Gastrocnemius medialis (tissue), 4 donors: ENCODE measurements at regions not wholly inside any gene's neighbourhood (a gene's known extent, or its start where the extent isn't known, plus 50 kb on each side); places are given as distances from the start of the nearest gene placed in this dataset.

Experiments
- ATAC-seq, 2 donors: fragments of 150-250 bp; one replicate each; pipeline ENCODE4 v1.9.1; 2016
- DNase-seq, 2 donors: peaks; one replicate each; pipeline ENCODE4 v3.0.0-alpha.2; 2019
- H3K27ac ChIP-seq, 4 donors: fragments of 200-600 bp; sonication (generic); 1 replicate in 1 of 4; 2 replicates in 3 of 4; pipeline ENCODE4 v1.5.1; 2016 to 2018; ENCODE audit warnings: mild to moderate bottlenecking in 2 of 4, moderate library complexity in 1 of 4
- H3K27me3 ChIP-seq, 3 donors: fragments of 200-600 bp; sonication (generic) in 2 of 3; 1 replicate in 1 of 3; 2 replicates in 2 of 3; pipeline versions ENCODE4 v1.5.1 to v1.6.0; 2016 to 2019; ENCODE audit warnings: mild to moderate bottlenecking in 1 of 3, moderate library complexity in 1 of 3
- H3K36me3 ChIP-seq, 2 donors: fragments of 200-600 bp; sonication (generic) in 1 of 2; one replicate each; pipeline ENCODE4 v1.5.1; 2017 to 2018
- H3K4me1 ChIP-seq, 2 donors: fragments of 200-600 bp; sonication (generic) in 1 of 2; one replicate each; pipeline ENCODE4 v1.5.1; 2016 to 2017; ENCODE audit warnings: mild to moderate bottlenecking in 2 of 2
- H3K4me3 ChIP-seq, 4 donors: fragments of 200-600 bp; sonication (generic) in 3 of 4; 1 replicate in 1 of 4; 2 replicates in 3 of 4; pipeline ENCODE4 v1.5.1; 2016 to 2019; ENCODE audit warnings: mild to moderate bottlenecking in 2 of 4
- H3K9me3 ChIP-seq, 3 donors: fragments of 200-600 bp; sonication (generic) in 2 of 3; 1 replicate in 1 of 3; 2 replicates in 2 of 3; pipeline ENCODE4 v1.5.1; 2016 to 2019
- CTCF ChIP-seq, 5 experiments: fragments of 450-650 bp in 3 of 5; fragments of 200-600 bp in 2 of 5; sonication (generic) in 2 of 5; IDR thresholded peaks in 4 of 5; conservative IDR thresholded peaks in 1 of 5; 1 replicate in 4 of 5; 2 replicates in 1 of 5; pipeline ENCODE4 v1.5.1; 2016 to 2019; ENCODE audit warnings: antibody characterized with exemption in 5 of 5, mild to moderate bottlenecking in 3 of 5, moderate library complexity in 3 of 5
- POLR2A ChIP-seq, 2 donors: fragments of 450-650 bp; IDR thresholded peaks; one replicate each; pipeline ENCODE4 v1.6.1; 2017; ENCODE audit warnings: antibody characterized with exemption in 2 of 2, mild to moderate bottlenecking in 2 of 2, moderate library complexity in 2 of 2
- in situ Hi-C, 4 donors: fragments of 200-750 bp; cut with MboI; loops; one replicate each; pipeline versions ENCODE4 v1.15.0 to v1.8.0; 2017; ENCODE audit warnings: low sequenced_read_pairs in 4 of 4
- intact Hi-C: fragments of 100-400 bp; cut with DNase I; formaldehyde crosslinking; loops from one replicate; pipeline ENCODE4 v1.15.1; 2023; ENCODE audit warnings: low total_unique reads

GRCh38 chr4:56757821-56758411, 63.6 kb downstream of the SPINK2 start:
- intact Hi-C loops (no loop called here), in situ Hi-C loops (no loop called here)
- no peak for ATAC-seq
- Histone ChIP-seq H3K4me3 (no peak overlapping the region), H3K27ac (peak overlapping the region in 1 of 4 donors; percentile 22), H3K27me3 (no peaks in the 10 kb centered on the region), H3K36me3 (no peaks in the 10 kb centered on the region), H3K4me1 (no peaks in the 10 kb centered on the region), H3K9me3 (no peaks in the 10 kb centered on the region)
- DNase-seq, result peak in 1 of 2 donors; percentile 17
- no peak for TF ChIP-seq POLR2A (IDR thresholded peaks at IDR 0.05)
- no peak for TF ChIP-seq CTCF (IDR thresholded peaks at IDR 0.05 in 4 of 5, conservative IDR thresholded peaks at IDR 0.05 in 1 of 5)

GRCh38 chr4:56757261-56757746, 64.2 kb downstream of the SPINK2 start:
- DNase-seq (no peak), ATAC-seq (no peak)
- Histone ChIP-seq H3K27me3 (no peaks in the 10 kb centered on the region), H3K36me3 (no peaks in the 10 kb centered on the region), H3K27ac (peak overlapping the region in 1 of 4 donors; percentile 22), H3K9me3 (no peaks in the 10 kb centered on the region), H3K4me3 (no peak overlapping the region), H3K4me1 (no peaks in the 10 kb centered on the region)
- TF ChIP-seq CTCF (IDR thresholded peaks at IDR 0.05 in 4 of 5, conservative IDR thresholded peaks at IDR 0.05 in 1 of 5) (no peak), POLR2A (IDR thresholded peaks at IDR 0.05) (no peak)
- in situ Hi-C loops, result no loop called here
- intact Hi-C loops, result no loop called here

- Histone ChIP-seq H3K4me1 (no peaks in the 10 kb centered on the region), H3K9me3 (no peaks in the 10 kb centered on the region), H3K36me3 (no peaks in the 10 kb centered on the region), H3K4me3 (no peak overlapping the region), H3K27me3 (no peaks in the 10 kb centered on the region), H3K27ac (no peak overlapping the region)
- in situ Hi-C loops, result no loop called here
- DNase-seq, result no peak
- intact Hi-C loops, result no loop called here
- no peak for ATAC-seq
- TF ChIP-seq CTCF (IDR thresholded peaks at IDR 0.05 in 4 of 5, conservative IDR thresholded peaks at IDR 0.05 in 1 of 5), result no peak
- TF ChIP-seq POLR2A (IDR thresholded peaks at IDR 0.05), result no peak
Measured at GRCh38 chr4:56755901-56756300, 65.6 kb downstream of the SPINK2 start.

GRCh38 chr4:56752985-56753384, 68.5 kb downstream of the SPINK2 start:
- no peak overlapping the region for H3K27ac ChIP-seq
- DNase-seq, result no peak
- H3K9me3 ChIP-seq, result no peaks in the 10 kb centered on the region
- ATAC-seq, result no peak
- no peaks in the 10 kb centered on the region for H3K27me3 ChIP-seq
- in situ Hi-C loops, result no loop called here
- no peaks in the 10 kb centered on the region for H3K36me3 ChIP-seq
- no peak for TF ChIP-seq CTCF (IDR thresholded peaks at IDR 0.05 in 4 of 5, conservative IDR thresholded peaks at IDR 0.05 in 1 of 5)
- no peak for TF ChIP-seq POLR2A (IDR thresholded peaks at IDR 0.05)
- no peak overlapping the region for H3K4me3 ChIP-seq
- no peaks in the 10 kb centered on the region for H3K4me1 ChIP-seq
- intact Hi-C loops, result no loop called here

GRCh38 chr4:56750231-56750630, 69.1 kb upstream of the HOPX start:
- TF ChIP-seq CTCF (IDR thresholded peaks at IDR 0.05 in 4 of 5, conservative IDR thresholded peaks at IDR 0.05 in 1 of 5) (no peak), POLR2A (IDR thresholded peaks at IDR 0.05) (no peak)

More at GRCh38 chr4:56750231-56750630, 69.1 kb upstream of the HOPX start:
- intact Hi-C loops, result no loop called here
- Histone ChIP-seq H3K9me3 (no peaks in the 10 kb centered on the region), H3K27me3 (no peaks in the 10 kb centered on the region), H3K4me1 (no peaks in the 10 kb centered on the region), H3K27ac (no peak overlapping the region), H3K4me3 (no peak overlapping the region), H3K36me3 (no peaks in the 10 kb centered on the region)
- in situ Hi-C loops, result no loop called here
- ATAC-seq (no peak), DNase-seq (no peak)
